H1 (cell line): ENCODE measurements at regions not wholly inside any gene's neighbourhood (a gene's known extent, or its start where the extent isn't known, plus 50 kb on each side); places are given as distances from the start of the nearest gene placed in this dataset.

ENCODE experiments used
- CTCF ChIA-PET: fragments of 300-600 bp; sonication (Branson Sonifier 250); formaldehyde crosslinking; loops from one replicate; lab custom pipeline; 2021; ENCODE audit not compliant: partially characterized antibody; lab: Charles Lee
- POLR2A ChIA-PET: fragments of 300-600 bp; sonication (Branson Sonifier 250); formaldehyde crosslinking; loops from one replicate; lab custom pipeline; 2021; ENCODE audit warnings: inconsistent platforms; ENCODE audit not compliant: partially characterized antibody; lab: Charles Lee
- DNase-seq, 2 experiments: peaks; one replicate each; pipeline versions ENCODE4 v3.0.0 to v3.0.0-alpha.2; 2010 to 2022; ENCODE audit warnings: low spot score in 2 of 2, low read depth in 1 of 2, mixed read lengths in 1 of 2
- FAIRE-seq: peaks from 2 replicates; lab custom pipeline; 2011; peaks lifted over from hg19 to GRCh38; lab: Jason Lieb, UNC
- H2AFZ ChIP-seq: 2 replicates; pipeline ENCODE4 v1.8.1; 2012; ENCODE audit warnings: low read length, inconsistent platforms
- H2AK5ac ChIP-seq: 2 replicates; pipeline ENCODE4 v1.6.1; 2013; ENCODE audit warnings: low read depth, low read length
- H2BK120ac ChIP-seq: replicated peaks from 2 replicates; pipeline ENCODE3; 2013; ENCODE audit warnings: low read depth, low read length, inconsistent platforms
- H2BK12ac ChIP-seq: 2 replicates; pipeline ENCODE4 v1.6.1; 2013; ENCODE audit warnings: low read depth, low read length
- H2BK15ac ChIP-seq: 2 replicates; pipeline ENCODE4 v1.6.1; 2013; ENCODE audit warnings: low read length
- H2BK20ac ChIP-seq: 2 replicates; pipeline ENCODE4 v1.6.1; 2013; ENCODE audit warnings: low read length
- H2BK5ac ChIP-seq: 2 replicates; pipeline ENCODE4 v1.6.1; 2013; ENCODE audit warnings: low read depth, low read length
- H3K14ac ChIP-seq: 2 replicates; pipeline ENCODE4 v1.6.1; 2013; ENCODE audit warnings: inconsistent platforms; ENCODE audit not compliant: insufficient read length
- H3K18ac ChIP-seq: 2 replicates; pipeline ENCODE4 v1.6.1; 2013; ENCODE audit warnings: low read length; ENCODE audit errors: extremely low read depth
- H3K23ac ChIP-seq: 2 replicates; pipeline ENCODE4 v1.6.1; 2013; ENCODE audit warnings: inconsistent platforms; ENCODE audit not compliant: insufficient read length
- H3K23me2 ChIP-seq: 2 replicates; pipeline ENCODE4 v1.6.1; 2013; ENCODE audit warnings: low read depth, low read length
- H3K27ac ChIP-seq: 2 replicates; pipeline ENCODE4 v1.6.1; 2011; ENCODE audit warnings: low read depth, low read length, inconsistent platforms
- H3K27me3 ChIP-seq, 4 experiments: replicated peaks in 1 of 4; 1 replicate in 1 of 4; 2 replicates in 3 of 4; pipeline versions ENCODE4 v1.6.1 to v1.8.1; 2011 to 2013; ENCODE audit warnings: low read length in 3 of 4, mild to moderate bottlenecking in 3 of 4, inconsistent platforms in 2 of 4, mixed read lengths in 2 of 4, moderate library complexity in 1 of 4; ENCODE audit not compliant: control insufficient read depth in 3 of 4, insufficient read depth in 3 of 4; ENCODE audit errors: extremely low read depth in 1 of 4
- H3K36me3 ChIP-seq, 4 experiments: 2 replicates each; pipeline versions ENCODE4 v1.6.1 to v1.8.1; 2011 to 2013; ENCODE audit warnings: mild to moderate bottlenecking in 4 of 4, low read length in 3 of 4, moderate library complexity in 2 of 4, control low read depth in 1 of 4, inconsistent platforms in 1 of 4; ENCODE audit not compliant: insufficient read depth in 4 of 4, control insufficient read depth in 2 of 4
- H3K4ac ChIP-seq: replicated peaks from 2 replicates; pipeline ENCODE3; 2013; ENCODE audit warnings: low read length, low read depth, mixed read lengths, inconsistent platforms; ENCODE audit not compliant: insufficient read length
- H3K4me1 ChIP-seq, 4 experiments: replicated peaks in 1 of 4; 1 replicate in 1 of 4; 2 replicates in 3 of 4; pipeline versions ENCODE4 v1.6.1 to v1.8.1; 2011 to 2013; ENCODE audit warnings: low read length in 3 of 4, inconsistent platforms in 2 of 4, mixed read lengths in 1 of 4; ENCODE audit not compliant: insufficient read depth in 4 of 4, control insufficient read depth in 3 of 4
- H3K4me2 ChIP-seq, 2 experiments: 2 replicates each; pipeline versions ENCODE4 v1.6.1 to v1.8.1; 2011 to 2013; ENCODE audit warnings: low read depth in 2 of 2, low read length in 2 of 2, control low read depth in 1 of 2, inconsistent platforms in 1 of 2, mild to moderate bottlenecking in 1 of 2; ENCODE audit not compliant: insufficient read depth in 1 of 2
- H3K4me3 ChIP-seq, 4 experiments: fragments of 200-600, 300-600 bp in 1 of 4; sonication (generic), shearing (Covaris generic), sonication (Bioruptor Twin) in 1 of 4; 2 replicates each; pipeline versions ENCODE4 v1.5.1 to v1.8.1; 2011 to 2016; ENCODE audit warnings: low read length in 4 of 4, low read depth in 3 of 4, control low read depth in 2 of 4, inconsistent platforms in 2 of 4, mild to moderate bottlenecking in 2 of 4, mixed read lengths in 1 of 4, moderate library complexity in 1 of 4; ENCODE audit not compliant: insufficient read depth in 2 of 4; ENCODE audit errors: extremely low read depth in 1 of 4
- H3K56ac ChIP-seq: replicated peaks from 2 replicates; pipeline ENCODE3; 2013; ENCODE audit warnings: low read depth, mild to moderate bottlenecking, mixed read lengths, low read length, inconsistent platforms; ENCODE audit not compliant: insufficient read length
- H3K79me1 ChIP-seq: 2 replicates; pipeline ENCODE4 v1.6.1; 2013; ENCODE audit warnings: low read depth, low read length, control low read depth
- H3K79me2 ChIP-seq, 2 experiments: 2 replicates each; pipeline versions ENCODE4 v1.6.1 to v1.8.1; 2012 to 2013; ENCODE audit warnings: low read length in 2 of 2, mild to moderate bottlenecking in 2 of 2, inconsistent platforms in 1 of 2; ENCODE audit not compliant: insufficient read depth in 2 of 2, control insufficient read depth in 1 of 2
- H3K9ac ChIP-seq, 4 experiments: replicated peaks in 1 of 4; 1 replicate in 1 of 4; 2 replicates in 3 of 4; pipeline versions ENCODE4 v1.6.1 to v1.8.1; 2011 to 2013; ENCODE audit warnings: low read depth in 3 of 4, low read length in 3 of 4, control low read depth in 2 of 4, mild to moderate bottlenecking in 2 of 4, moderate library complexity in 2 of 4, inconsistent platforms in 1 of 4; ENCODE audit errors: extremely low read depth in 1 of 4
- H3K9me3 ChIP-seq, 2 experiments: 2 replicates each; pipeline versions ENCODE4 v1.6.1 to v1.8.1; 2012 to 2013; ENCODE audit warnings: mild to moderate bottlenecking in 2 of 2, moderate library complexity in 2 of 2, control low read depth in 1 of 2, inconsistent platforms in 1 of 2, low read depth in 1 of 2, low read length in 1 of 2, mixed read lengths in 1 of 2; ENCODE audit not compliant: insufficient read depth in 2 of 2
- H4K20me1 ChIP-seq, 2 experiments: replicated peaks in 1 of 2; 2 replicates each; pipeline versions ENCODE3 to v1.8.1; 2011 to 2013; ENCODE audit warnings: inconsistent platforms in 2 of 2, low read length in 2 of 2, mild to moderate bottlenecking in 1 of 2; ENCODE audit not compliant: insufficient read depth in 2 of 2, control insufficient read depth in 1 of 2
- H4K5ac ChIP-seq: 2 replicates; pipeline ENCODE4 v1.6.1; 2013; ENCODE audit warnings: low read length, low read depth, mixed read lengths, inconsistent platforms; ENCODE audit not compliant: insufficient read length
- H4K8ac ChIP-seq: 2 replicates; pipeline ENCODE4 v1.8.0; 2013; ENCODE audit warnings: mild to moderate bottlenecking, moderate library complexity, low read length, inconsistent platforms; ENCODE audit not compliant: insufficient read depth; ENCODE audit errors: extremely low read depth
- H4K91ac ChIP-seq: replicated peaks from 2 replicates; pipeline ENCODE3; 2013; ENCODE audit warnings: low read length, mixed read lengths, inconsistent platforms; ENCODE audit not compliant: insufficient read length
- FOSL1 ChIP-seq: IDR thresholded peaks from 2 replicates; pipeline ENCODE4 v1.6.1; 2011; ENCODE audit warnings: mild to moderate bottlenecking, low read depth, low read length, moderate library complexity; ENCODE audit not compliant: insufficient read depth
- RAD21 ChIP-seq, 2 experiments: IDR thresholded peaks in 1 of 2; conservative IDR thresholded peaks in 1 of 2; 2 replicates each; pipeline ENCODE4 v1.6.1; 2011; ENCODE audit warnings: low read depth in 2 of 2, low read length in 2 of 2, improper control_type of control experiment in 1 of 2, inconsistent platforms in 1 of 2, mild to moderate bottlenecking in 1 of 2, moderate library complexity in 1 of 2
- TBP ChIP-seq: IDR thresholded peaks from 2 replicates; pipeline ENCODE4 v1.6.1; 2011; ENCODE audit warnings: low read depth, low read length, improper control_type of control experiment
- WGBS, 2 experiments: shearing (Covaris generic) in 1 of 2; methylation state at CpG; one replicate each; pipeline versions ENCODE4 v1.1.6 to v1.1.7; 2013 to 2015; ENCODE audit warnings: low lambda C conversion rate in 2 of 2, mixed read lengths in 2 of 2, inconsistent platforms in 1 of 2, low coverage in 1 of 2, missing lambda C conversion rate in 1 of 2; ENCODE audit not compliant: insufficient replicate concordance in 2 of 2, insufficient coverage in 1 of 2, insufficient read length in 1 of 2; ENCODE audit errors: extremely low coverage in 1 of 2, missing lambda C conversion rate in 1 of 2; 5-methylcytosine and 5-hydroxymethylcytosine counted together
- TF ChIP-seq, protein P1 (sequence below), 3 experiments: IDR thresholded peaks; 1 replicate in 2 of 3; 2 replicates in 1 of 3; pipeline versions ENCODE4 v1.5.1 to v1.6.1; 2011; ENCODE audit warnings: low read length in 3 of 3, mild to moderate bottlenecking in 3 of 3, inconsistent platforms in 2 of 3, low read depth in 1 of 3, moderate library complexity in 1 of 3; ENCODE audit not compliant: insufficient read depth in 1 of 3; ENCODE audit errors: control extremely low read depth in 1 of 3

DNA sequence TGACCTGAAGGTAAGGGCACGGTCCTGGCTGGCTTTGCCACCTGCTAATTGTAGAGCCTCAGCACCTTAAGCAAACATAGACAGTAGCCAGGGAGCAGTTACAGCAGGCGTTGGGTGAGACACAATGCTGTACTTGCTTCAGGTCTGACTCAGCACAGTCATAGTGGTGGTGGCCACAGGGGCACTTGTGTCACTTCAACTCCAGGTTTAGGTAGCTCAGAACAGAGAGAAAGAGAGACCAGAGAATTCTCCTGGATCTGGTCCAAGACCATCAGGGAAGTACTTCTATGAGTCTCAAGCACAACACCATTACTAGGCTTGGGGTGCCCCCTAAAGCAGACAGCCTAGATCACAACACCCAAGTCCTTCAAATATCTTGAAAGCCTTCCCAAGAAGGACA, 204.4 kb downstream of the OTOL1 start:
- DNase-seq (peak; percentile 10 to 46), FAIRE-seq (peak; percentile 62)
- ChIA-PET POLR2A (no interaction called here), CTCF (interaction anchor here (1.0 to 3.4 kb wide), 11 partner anchors 9 to 174 kb away, joined by 3 to 37 read pairs (median 5); no protein-coding TSS in a partner anchor)
- Histone ChIP-seq H3K4me3 (no peak overlapping the region), H3K79me2 (no peaks in the 10 kb centered on the region), H4K5ac (peak overlapping the region; percentile 62), H3K79me1 (no peaks in the 10 kb centered on the region), H3K36me3 (no peaks in the 10 kb centered on the region), H2BK120ac (no peak overlapping the region), H2BK20ac (no peak overlapping the region), H3K27ac (no peak overlapping the region), H4K91ac (peak overlapping the region; percentile 34), H3K14ac (no peak overlapping the region), H2AFZ (peak overlapping the region; percentile 93), H3K9ac (no peak overlapping the region), H3K56ac (no peak overlapping the region), H2BK15ac (no peak overlapping the region), H2BK12ac (no peak overlapping the region), H4K8ac (no peak overlapping the region), H3K23ac (no peak overlapping the region), H2AK5ac (no peak overlapping the region), H4K20me1 (no peaks in the 10 kb centered on the region), H2BK5ac (no peak overlapping the region), H3K23me2 (no peaks in the 10 kb centered on the region), H3K4me2 (no peak overlapping the region), H3K9me3 (no peaks in the 10 kb centered on the region), H3K18ac (no peak overlapping the region; the same call in 1 of the 2 replicates), H3K4ac (no peak overlapping the region), H3K27me3 (no peaks in the 10 kb centered on the region), H3K4me1 (peaks cover 0 to 3% (median 0%) of the 10 kb centered on the region in 4 experiments; a peak in 1 of 7 replicates)
- 86% methylated on average over 2 of the region's 2 CpGs; no CpG with 5 or more reads in 1 of the 2 experiments for WGBS, 2 experiments
- TF ChIP-seq FOSL1 (no peak), TBP (no peak), RAD21 (IDR thresholded peaks at IDR 0.05 in 1 of 2, conservative IDR thresholded peaks at IDR 0.05 in 1 of 2; ENCODE audit: low read depth in 2 of 2, low read length in 2 of 2) (peak; percentile 90 to 91)
- TF ChIP-seq, protein P1, sequence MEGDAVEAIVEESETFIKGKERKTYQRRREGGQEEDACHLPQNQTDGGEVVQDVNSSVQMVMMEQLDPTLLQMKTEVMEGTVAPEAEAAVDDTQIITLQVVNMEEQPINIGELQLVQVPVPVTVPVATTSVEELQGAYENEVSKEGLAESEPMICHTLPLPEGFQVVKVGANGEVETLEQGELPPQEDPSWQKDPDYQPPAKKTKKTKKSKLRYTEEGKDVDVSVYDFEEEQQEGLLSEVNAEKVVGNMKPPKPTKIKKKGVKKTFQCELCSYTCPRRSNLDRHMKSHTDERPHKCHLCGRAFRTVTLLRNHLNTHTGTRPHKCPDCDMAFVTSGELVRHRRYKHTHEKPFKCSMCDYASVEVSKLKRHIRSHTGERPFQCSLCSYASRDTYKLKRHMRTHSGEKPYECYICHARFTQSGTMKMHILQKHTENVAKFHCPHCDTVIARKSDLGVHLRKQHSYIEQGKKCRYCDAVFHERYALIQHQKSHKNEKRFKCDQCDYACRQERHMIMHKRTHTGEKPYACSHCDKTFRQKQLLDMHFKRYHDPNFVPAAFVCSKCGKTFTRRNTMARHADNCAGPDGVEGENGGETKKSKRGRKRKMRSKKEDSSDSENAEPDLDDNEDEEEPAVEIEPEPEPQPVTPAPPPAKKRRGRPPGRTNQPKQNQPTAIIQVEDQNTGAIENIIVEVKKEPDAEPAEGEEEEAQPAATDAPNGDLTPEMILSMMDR (IDR thresholded peaks at IDR 0.05; ENCODE audit: control extremely low read depth in 1 of 3, insufficient read depth in 1 of 3, low read depth in 1 of 3, low read length in 3 of 3): peak in 2 of 3 experiments; percentile 61 to 74; a peak in 3 of 4 replicates
